ENCODE measurements at regions not wholly inside any gene's neighbourhood (a gene's known extent, or its start where the extent isn't known, plus 50 kb on each side); places are given as distances from the start of the nearest gene placed in this dataset.

GRCh38 chr4:30901461-30902451 is 181.6 kb downstream of the PCDH7 start:
- Histone ChIP-seq H3K4me3 (no peak overlapping the region), H3K9me3 (no peaks in the 10 kb centered on the region), H3K4me1 (no peaks in the 10 kb centered on the region), H3K4me2 (no peak overlapping the region), H3K27ac (no peak overlapping the region)
- POLR2A ChIA-PET: no interaction called here
- CTCF ChIA-PET: no interaction called here
- DNase-seq (ENCODE audit: low read depth in 1 of 2, low spot score in 1 of 2) (no peak), FAIRE-seq (no peak), ATAC-seq (no peak)
- 13% methylated on average over 10 of the region's 10 CpGs for WGBS (ENCODE audit: missing lambda C conversion rate)
- TF ChIP-seq MAX (IDR thresholded peaks at IDR 0.05): no peak
- no peak for TF ChIP-seq CHD2 (IDR thresholded peaks at IDR 0.05; ENCODE audit: low read length, partially characterized antibody)
- no peak for TF ChIP-seq CHD4 (IDR thresholded peaks at IDR 0.05; ENCODE audit: borderline replicate concordance)
- no peak for TF ChIP-seq HDAC2 (IDR thresholded peaks at IDR 0.05)
- no peak for TF ChIP-seq CTCF (IDR thresholded peaks at IDR 0.05)
- no peak for TF ChIP-seq CBX8 (IDR thresholded peaks at IDR 0.05)
- no peak for TF ChIP-seq RCOR1 (IDR thresholded peaks at IDR 0.05; ENCODE audit: low read depth, low read length)
- TF ChIP-seq ZC3H11A (IDR thresholded peaks at IDR 0.05): no peak
- TF ChIP-seq HOXB5 (CRISPR knock-in tag; IDR thresholded peaks at IDR 0.05): no peak
- no peak for TF ChIP-seq HOXB13 (CRISPR knock-in tag; IDR thresholded peaks at IDR 0.05; ENCODE audit: low read depth)
- TF ChIP-seq ZSCAN20 (CRISPR knock-in tag; IDR thresholded peaks at IDR 0.05): no peak

DNA sequence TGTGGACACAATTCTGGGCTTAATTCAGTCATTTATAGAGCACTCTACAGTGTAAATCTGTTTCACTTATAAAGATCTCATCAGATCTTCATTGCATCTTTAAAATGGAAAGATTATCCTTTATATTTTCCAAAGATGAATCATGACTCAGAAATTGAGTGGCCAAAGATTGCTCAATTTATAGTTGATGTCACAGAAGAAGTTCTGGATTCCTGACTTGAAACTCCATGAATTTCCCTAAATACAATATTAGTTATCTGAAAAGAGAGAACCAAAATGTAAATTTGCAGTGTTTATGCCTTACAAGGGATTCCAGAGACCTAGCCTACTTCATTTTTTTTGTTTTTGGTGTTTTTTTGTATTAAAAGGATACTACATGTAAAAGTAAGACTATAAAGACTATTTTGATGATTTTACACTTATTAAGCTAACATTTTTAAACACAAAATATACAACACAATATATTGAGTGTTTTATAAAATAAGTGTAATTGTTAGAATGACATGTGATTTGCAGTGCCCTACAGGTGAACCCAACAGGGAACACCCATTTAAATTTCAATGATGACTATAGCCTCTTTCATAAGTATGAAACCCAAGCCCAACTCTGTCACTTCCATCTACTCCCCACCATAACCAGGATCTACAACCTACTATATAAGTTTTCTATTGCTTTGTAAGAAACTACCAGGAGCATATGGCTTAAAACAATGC is 183.5 kb downstream of the PCDH7 start:
- FAIRE-seq (no peak), ATAC-seq (no peak), DNase-seq (ENCODE audit: low read depth in 1 of 2, low spot score in 1 of 2) (no peak)
- no peak overlapping the region for H3K4me2 ChIP-seq
- H3K4me3 ChIP-seq: no peak overlapping the region
- H3K27ac ChIP-seq: no peak overlapping the region
- no peaks in the 10 kb centered on the region for H3K9me3 ChIP-seq
- ChIA-PET CTCF (no interaction called here), POLR2A (no interaction called here)
- TF ChIP-seq GATA3 (IDR thresholded peaks at IDR 0.05; ENCODE audit: borderline replicate concordance) (no peak), MAFK (IDR thresholded peaks at IDR 0.05; ENCODE audit: partially characterized antibody) (no peak), HEYL (CRISPR knock-in tag; IDR thresholded peaks at IDR 0.05) (no peak), JUNB (IDR thresholded peaks at IDR 0.05) (no peak), POLR2AphosphoS2 (conservative IDR thresholded peaks at IDR 0.05; ENCODE audit: low read length) (no peak), ZNF302 (CRISPR knock-in tag; IDR thresholded peaks at IDR 0.05) (no peak), MYC (IDR thresholded peaks at IDR 0.05; ENCODE audit: borderline replicate concordance, low read length) (no peak), ELK1 (IDR thresholded peaks at IDR 0.05; ENCODE audit: low read depth, low read length) (no peak), ZC3H11A (IDR thresholded peaks at IDR 0.05) (no peak), CEBPB (IDR thresholded peaks at IDR 0.05) (no peak), HOXA7 (CRISPR knock-in tag; IDR thresholded peaks at IDR 0.05) (no peak), HOXB13 (CRISPR knock-in tag; IDR thresholded peaks at IDR 0.05; ENCODE audit: low read depth) (no peak), PBX3 (IDR thresholded peaks at IDR 0.05) (no peak), NR3C1 (IDR thresholded peaks at IDR 0.05) (no peak)
- TF ChIP-seq, protein P1, sequence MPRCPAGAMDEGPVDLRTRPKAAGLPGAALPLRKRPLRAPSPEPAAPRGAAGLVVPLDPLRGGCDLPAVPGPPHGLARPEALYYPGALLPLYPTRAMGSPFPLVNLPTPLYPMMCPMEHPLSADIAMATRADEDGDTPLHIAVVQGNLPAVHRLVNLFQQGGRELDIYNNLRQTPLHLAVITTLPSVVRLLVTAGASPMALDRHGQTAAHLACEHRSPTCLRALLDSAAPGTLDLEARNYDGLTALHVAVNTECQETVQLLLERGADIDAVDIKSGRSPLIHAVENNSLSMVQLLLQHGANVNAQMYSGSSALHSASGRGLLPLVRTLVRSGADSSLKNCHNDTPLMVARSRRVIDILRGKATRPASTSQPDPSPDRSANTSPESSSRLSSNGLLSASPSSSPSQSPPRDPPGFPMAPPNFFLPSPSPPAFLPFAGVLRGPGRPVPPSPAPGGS (IDR thresholded peaks at IDR 0.05): no peak
- no peaks in the 10 kb centered on the region for H3K4me1 ChIP-seq
